Activated T-cell treated with anti-CD3 and anti-CD28 coated beads, Interleukin-2, amount 50 U/mL, for 4 hours (primary cell): ENCODE measurements at regions not wholly inside any gene's neighbourhood (a gene's known extent, or its start where the extent isn't known, plus 50 kb on each side); places are given as distances from the start of the nearest gene placed in this dataset.

ENCODE experiments used
- ATAC-seq, 2 donors: fragments of 200-7000 bp; cut with Tn5 transposase; one replicate each; pipeline ENCODE4 v1.10.0; 2021
- DNase-seq: peaks from one replicate; pipeline ENCODE4 v3.0.0-alpha.2; 2020
- H3K27me3 Mint-ChIP-seq: one replicate; pipeline ENCODE4 v1.8.0; 2021; ENCODE audit warnings: low read depth, mixed read lengths
- H3K36me3 Mint-ChIP-seq: one replicate; pipeline ENCODE4 v1.8.0; 2022; ENCODE audit warnings: mixed read lengths; ENCODE audit not compliant: insufficient read depth
- H3K4me1 Mint-ChIP-seq: one replicate; pipeline ENCODE4 v1.8.0; 2021; ENCODE audit warnings: low read depth, mixed read lengths
- H3K4me3 Mint-ChIP-seq: one replicate; pipeline ENCODE4 v1.8.0; 2021; ENCODE audit warnings: mild to moderate bottlenecking, moderate library complexity, mixed read lengths
- H3K9me3 Mint-ChIP-seq: one replicate; pipeline ENCODE4 v1.8.0; 2021; ENCODE audit warnings: mixed read lengths

DNA sequence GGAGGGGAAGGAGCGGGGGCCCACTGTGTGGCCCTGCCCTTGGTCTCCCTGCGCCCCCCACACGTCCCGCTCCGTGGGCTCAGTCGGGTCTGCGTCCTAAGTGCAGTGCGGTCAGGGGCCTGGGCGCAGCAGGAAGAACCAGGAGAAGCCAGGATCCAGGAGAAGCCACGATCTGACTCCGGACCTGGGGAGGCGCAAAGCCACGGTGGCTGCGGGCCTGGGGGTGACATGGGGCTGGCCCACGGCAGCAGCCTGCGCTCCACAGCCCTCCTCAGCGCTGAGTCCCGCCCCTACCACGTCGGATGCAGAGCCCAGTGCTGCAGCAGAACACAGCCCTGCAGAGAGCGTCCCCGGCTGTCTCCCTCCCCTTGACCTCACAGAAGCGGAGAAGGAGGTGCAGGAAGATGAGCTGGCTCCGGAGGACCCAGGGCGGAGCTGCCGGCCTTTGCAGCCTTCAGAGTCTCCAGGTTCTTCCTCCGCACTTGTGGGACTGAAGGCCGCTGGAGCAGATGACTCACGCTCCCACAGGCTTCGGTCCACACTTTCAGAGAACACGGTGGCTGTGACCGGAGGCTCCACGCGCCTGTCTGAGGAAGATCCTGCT is 589.2 kb upstream of the SALL3 start:
- no peaks in the 10 kb centered on the region for H3K36me3 Mint-ChIP-seq
- ATAC-seq (no peak), DNase-seq (no peak)
- no peaks in the 10 kb centered on the region for H3K4me1 Mint-ChIP-seq
- H3K27me3 Mint-ChIP-seq, result no peaks in the 10 kb centered on the region
- H3K9me3 Mint-ChIP-seq, result peaks cover 22% of the 10 kb centered on the region
- H3K4me3 Mint-ChIP-seq, result no peak overlapping the region

DNA sequence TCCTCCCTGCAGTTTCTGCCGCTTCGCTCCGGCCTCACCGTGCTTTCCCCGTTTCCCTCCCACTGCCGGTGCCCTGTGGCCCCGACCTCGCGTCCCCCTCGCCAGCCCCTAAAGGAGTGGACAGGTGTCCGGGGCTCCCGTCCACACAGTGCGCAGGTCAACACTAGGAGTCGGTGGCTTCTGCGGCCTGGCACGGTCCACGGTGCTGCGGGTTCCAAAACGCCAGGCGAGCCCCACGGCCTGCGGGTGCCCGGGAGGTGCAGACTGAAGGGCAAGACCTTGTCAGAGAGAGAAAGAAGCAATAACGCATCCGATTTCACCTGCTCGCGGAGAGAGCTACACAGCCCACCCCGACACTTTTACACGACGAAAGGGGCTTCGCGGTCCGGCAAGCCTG is 588.7 kb upstream of the SALL3 start:
- Mint-ChIP-seq H3K36me3 (no peaks in the 10 kb centered on the region), H3K4me1 (no peaks in the 10 kb centered on the region), H3K4me3 (no peak overlapping the region), H3K9me3 (peaks cover 21% of the 10 kb centered on the region), H3K27me3 (no peaks in the 10 kb centered on the region)
- no peak for ATAC-seq
- no peak for DNase-seq

DNA sequence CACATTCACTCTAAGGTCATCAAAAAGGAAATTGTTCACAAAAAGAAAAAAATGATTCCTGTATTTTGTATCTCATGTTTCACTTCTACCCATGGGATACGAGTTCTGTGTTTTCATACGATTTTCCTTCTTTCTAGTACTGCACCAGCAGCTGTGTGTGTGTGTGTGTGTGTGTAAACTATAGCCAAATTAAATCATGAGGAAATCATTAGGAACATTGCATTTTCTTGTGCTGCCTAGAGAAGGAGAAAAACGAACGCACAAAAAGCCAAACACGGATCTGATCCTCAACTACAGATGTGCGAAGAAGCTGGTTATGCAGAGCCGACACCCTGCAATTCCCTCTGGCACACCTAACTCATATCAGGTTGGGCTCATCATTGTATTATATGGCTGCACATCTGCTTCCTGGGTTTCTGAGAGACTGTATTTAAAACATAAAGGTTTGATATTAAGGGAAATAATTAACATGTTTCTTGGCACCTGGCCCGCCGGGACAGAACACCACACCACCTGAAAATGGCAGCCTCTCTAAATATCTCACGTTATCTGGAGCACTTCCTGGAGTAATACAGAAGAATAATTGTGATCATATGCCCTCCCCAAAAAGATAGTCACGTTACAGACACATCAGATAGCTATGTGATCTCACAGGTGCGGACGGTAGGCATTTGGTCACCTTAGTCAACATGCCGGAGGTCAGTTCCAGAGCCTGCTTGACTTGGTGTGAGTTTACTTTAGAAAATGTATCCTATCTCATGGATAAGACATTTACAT is 586.3 kb upstream of the SALL3 start:
- H3K4me1 Mint-ChIP-seq, result no peaks in the 10 kb centered on the region
- ATAC-seq (no peak), DNase-seq (no peak)
- no peaks in the 10 kb centered on the region for H3K36me3 Mint-ChIP-seq
- H3K4me3 Mint-ChIP-seq, result no peak overlapping the region
- H3K27me3 Mint-ChIP-seq, result no peaks in the 10 kb centered on the region
- H3K9me3 Mint-ChIP-seq, result peaks cover 9% of the 10 kb centered on the region

DNA sequence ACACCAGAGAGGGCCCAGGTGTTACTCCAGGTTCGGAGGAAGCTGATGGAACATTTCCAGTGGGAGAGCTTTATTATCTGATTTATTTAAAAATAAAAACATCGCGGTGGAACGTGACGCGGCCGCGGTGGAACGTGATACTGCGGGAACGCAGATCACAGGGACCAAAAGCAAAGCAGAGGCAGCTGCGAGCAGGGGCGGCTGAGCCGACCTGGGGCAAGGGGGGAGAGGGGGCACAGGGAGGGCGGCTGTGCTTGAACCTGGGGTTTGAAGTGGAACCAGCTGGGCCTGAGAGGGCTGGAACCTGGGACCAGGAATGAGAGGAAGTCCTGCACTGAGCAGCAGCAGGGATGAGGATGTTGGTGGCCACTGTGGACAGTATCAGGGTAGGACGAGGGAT is 583.5 kb upstream of the SALL3 start:
- no peak for ATAC-seq
- no peaks in the 10 kb centered on the region for H3K36me3 Mint-ChIP-seq

DNA sequence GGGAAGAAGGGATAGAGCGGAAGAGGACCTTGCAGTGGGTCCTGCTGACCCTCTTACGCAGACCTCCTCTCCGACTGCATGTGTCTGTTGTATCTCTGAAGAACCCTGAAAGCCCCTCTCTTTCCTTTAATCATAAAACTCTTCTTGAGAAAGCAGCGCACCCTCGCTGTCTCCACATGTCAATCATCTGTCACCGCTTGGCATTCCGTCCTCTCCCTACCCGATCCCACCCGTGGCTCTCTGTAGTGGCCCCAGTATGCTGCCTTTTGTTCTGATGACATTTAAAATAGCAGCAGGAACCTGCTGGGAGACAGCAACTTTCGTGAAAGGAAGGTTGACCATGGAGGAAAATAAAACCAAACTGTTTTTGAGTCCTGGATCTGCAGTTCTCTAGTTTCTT is 582.9 kb upstream of the SALL3 start:
- DNase-seq (no peak), ATAC-seq (no peak)
- H3K4me1 Mint-ChIP-seq, result no peaks in the 10 kb centered on the region
- H3K27me3 Mint-ChIP-seq, result no peaks in the 10 kb centered on the region
- H3K9me3 Mint-ChIP-seq, result no peaks in the 10 kb centered on the region
- H3K36me3 Mint-ChIP-seq, result no peaks in the 10 kb centered on the region
- no peak overlapping the region for H3K4me3 Mint-ChIP-seq

More for the DNA sequence above, 583.5 kb upstream of the SALL3 start:
- no peaks in the 10 kb centered on the region for H3K9me3 Mint-ChIP-seq
- no peaks in the 10 kb centered on the region for H3K4me1 Mint-ChIP-seq
- H3K4me3 Mint-ChIP-seq, result no peak overlapping the region
- no peaks in the 10 kb centered on the region for H3K27me3 Mint-ChIP-seq
- no peak for DNase-seq

DNA sequence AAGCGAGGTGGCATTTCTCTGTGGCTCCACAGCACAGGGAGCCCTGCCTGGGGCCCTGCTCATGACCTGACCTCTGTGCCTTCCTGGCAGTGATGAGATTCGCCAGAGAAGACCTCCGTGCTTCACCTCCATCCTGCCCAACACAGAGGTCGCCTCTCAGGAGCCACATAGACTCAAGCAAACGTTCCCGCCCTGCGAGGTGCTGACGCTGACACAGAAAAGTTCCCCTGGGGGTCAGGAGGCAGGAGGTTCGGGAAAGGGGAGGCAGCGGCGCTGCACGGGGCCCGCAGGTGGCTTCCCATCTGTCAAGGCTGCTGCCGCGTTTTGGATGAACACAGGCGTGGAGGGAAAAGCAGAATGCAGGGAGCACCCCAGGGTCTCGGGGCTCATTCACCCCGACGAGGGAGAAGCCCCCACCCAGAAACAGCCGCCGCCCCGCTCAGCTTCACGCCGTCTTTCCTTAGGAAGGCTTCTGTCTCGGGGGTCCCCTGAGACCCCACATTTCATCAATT is 579.6 kb upstream of the SALL3 start:
- H3K27me3 Mint-ChIP-seq, result no peaks in the 10 kb centered on the region
- no peaks in the 10 kb centered on the region for H3K4me1 Mint-ChIP-seq

DNA sequence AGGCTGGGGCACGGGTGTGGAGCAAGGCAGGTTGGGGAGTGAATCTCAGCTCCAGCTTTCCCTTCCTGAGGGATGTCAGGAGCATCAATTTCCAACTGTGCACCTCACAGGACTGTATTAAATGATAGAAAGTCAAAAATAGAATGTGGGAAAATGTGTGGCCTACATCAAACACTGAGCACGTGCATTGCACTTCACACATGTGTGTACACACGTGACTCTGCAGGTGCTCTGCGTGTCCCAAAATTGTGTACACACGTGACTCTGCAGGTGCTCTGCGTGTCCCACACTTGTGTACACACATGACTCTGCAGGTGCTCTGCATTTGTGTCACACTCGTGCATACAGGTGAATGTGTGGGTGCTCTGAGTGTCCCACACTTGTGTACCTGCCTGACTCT is 577.2 kb upstream of the SALL3 start:
- DNase-seq (no peak), ATAC-seq (no peak)
- no peaks in the 10 kb centered on the region for H3K36me3 Mint-ChIP-seq
- H3K4me1 Mint-ChIP-seq, result peaks cover 6% of the 10 kb centered on the region
- H3K4me3 Mint-ChIP-seq, result no peak overlapping the region
- H3K27me3 Mint-ChIP-seq, result no peaks in the 10 kb centered on the region
- no peaks in the 10 kb centered on the region for H3K9me3 Mint-ChIP-seq

More for the DNA sequence above, 579.6 kb upstream of the SALL3 start:
- ATAC-seq (no peak), DNase-seq (no peak)
- Mint-ChIP-seq H3K4me3 (no peak overlapping the region), H3K9me3 (no peaks in the 10 kb centered on the region), H3K36me3 (no peaks in the 10 kb centered on the region)

DNA sequence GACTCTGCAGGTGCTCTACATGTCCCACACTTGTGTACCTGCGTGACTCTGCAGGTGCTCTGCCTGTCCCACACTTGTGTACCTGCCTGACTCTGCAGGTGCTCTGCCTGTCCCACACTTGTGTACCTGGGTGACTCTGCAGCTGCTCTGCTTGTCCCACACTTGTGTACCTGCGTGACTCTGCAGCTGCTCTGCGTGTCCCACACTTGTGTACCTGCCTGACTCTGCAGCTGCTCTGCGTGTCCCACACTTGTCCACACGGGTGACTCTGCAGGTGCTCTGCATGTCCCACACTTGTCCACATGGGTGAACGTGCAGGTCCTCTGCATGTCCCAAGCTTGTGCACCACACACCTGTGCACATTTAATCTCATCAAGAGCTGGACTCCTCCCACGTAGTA is 576.7 kb upstream of the SALL3 start:
- Mint-ChIP-seq H3K27me3 (no peaks in the 10 kb centered on the region), H3K4me3 (no peak overlapping the region), H3K4me1 (peaks cover 6% of the 10 kb centered on the region), H3K9me3 (no peaks in the 10 kb centered on the region), H3K36me3 (no peaks in the 10 kb centered on the region)
- ATAC-seq (no peak), DNase-seq (no peak)

DNA sequence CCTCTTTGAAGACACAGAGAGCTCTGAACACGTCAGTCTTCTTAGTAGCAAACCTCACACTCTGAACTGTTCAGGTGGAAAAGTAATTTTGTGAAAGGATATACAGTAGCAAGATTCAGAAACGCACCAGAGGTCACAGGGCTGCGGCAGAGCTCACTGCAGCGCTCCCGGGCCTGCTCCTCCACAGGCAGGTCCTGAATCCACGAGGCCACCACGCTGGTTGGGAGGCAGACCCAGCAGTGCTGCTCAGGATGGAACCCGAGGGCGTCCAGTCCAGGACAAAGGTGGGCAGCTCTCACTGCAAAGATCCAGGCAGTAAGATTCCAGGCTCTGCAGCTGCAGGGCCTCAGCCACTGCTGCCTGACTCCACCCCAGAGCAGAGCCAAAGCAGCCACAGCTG is 576.2 kb upstream of the SALL3 start:
- peaks cover 8% of the 10 kb centered on the region for H3K4me1 Mint-ChIP-seq
- H3K27me3 Mint-ChIP-seq, result no peaks in the 10 kb centered on the region
- H3K36me3 Mint-ChIP-seq, result no peaks in the 10 kb centered on the region
- no peaks in the 10 kb centered on the region for H3K9me3 Mint-ChIP-seq
- ATAC-seq (no peak), DNase-seq (no peak)
- H3K4me3 Mint-ChIP-seq, result no peak overlapping the region

DNA sequence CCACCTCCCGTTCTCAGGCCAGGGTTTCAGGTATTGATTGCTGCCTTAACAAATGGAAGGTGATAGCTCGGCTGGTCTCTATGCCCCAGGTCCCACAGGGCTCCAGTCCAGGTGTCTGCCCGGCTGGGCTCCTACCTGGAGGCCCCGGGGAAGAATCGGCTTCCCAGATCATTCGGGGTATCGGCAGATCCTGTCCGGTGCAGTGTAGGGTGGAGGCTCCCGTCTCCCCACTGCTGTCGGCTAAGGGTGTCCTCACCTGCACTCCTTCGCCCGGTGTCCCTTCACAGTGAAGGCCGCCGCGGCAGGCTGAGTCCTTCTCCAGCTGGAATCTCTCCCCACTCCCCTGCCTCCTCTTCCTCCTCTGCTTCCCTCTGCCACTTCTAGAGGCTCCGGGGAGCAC is 573.9 kb upstream of the SALL3 start:
- no peaks in the 10 kb centered on the region for H3K9me3 Mint-ChIP-seq
- H3K27me3 Mint-ChIP-seq, result peaks cover 1% of the 10 kb centered on the region
- no peaks in the 10 kb centered on the region for H3K36me3 Mint-ChIP-seq
- H3K4me1 Mint-ChIP-seq, result peaks cover 8% of the 10 kb centered on the region
- no peak overlapping the region for H3K4me3 Mint-ChIP-seq
- DNase-seq (no peak), ATAC-seq (no peak)

DNA sequence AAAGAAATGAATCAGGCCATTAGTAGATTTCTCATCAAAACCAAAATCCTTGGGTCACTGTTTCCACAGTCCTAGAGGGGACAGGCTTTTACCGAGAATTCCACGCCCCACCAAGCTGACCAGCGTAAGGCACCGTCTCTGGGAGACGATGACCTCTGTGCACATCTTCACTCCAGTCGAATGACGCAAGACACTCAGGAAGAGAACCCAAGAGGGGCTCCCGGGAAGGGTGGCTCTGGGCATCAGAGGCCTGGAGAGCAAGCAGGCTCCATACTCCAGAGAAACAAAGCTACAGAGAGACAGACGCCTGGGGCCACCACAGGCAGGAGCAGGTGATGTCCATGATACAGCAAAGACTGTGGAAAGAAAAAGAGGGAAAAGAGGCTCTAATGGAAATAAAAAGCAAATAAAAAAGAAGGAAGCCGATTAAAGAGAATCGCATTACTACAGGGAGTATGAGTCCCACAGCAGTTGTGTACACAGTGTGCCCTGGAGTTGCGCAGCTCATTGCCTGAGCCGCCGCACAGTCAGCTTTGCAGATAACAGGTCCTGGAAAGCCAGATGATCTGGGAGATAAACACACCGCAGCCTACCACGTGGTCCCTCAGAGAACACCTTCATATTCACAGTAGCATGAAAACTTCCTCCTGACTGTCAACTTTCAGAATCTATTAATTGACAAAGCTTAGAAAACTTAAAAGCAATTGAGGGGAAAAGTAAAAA is 572.7 kb upstream of the SALL3 start:
- Mint-ChIP-seq H3K4me1 (peaks cover 8% of the 10 kb centered on the region), H3K36me3 (no peaks in the 10 kb centered on the region), H3K9me3 (no peaks in the 10 kb centered on the region), H3K4me3 (no peak overlapping the region), H3K27me3 (peaks cover 1% of the 10 kb centered on the region)
- DNase-seq (no peak), ATAC-seq (no peak)

DNA sequence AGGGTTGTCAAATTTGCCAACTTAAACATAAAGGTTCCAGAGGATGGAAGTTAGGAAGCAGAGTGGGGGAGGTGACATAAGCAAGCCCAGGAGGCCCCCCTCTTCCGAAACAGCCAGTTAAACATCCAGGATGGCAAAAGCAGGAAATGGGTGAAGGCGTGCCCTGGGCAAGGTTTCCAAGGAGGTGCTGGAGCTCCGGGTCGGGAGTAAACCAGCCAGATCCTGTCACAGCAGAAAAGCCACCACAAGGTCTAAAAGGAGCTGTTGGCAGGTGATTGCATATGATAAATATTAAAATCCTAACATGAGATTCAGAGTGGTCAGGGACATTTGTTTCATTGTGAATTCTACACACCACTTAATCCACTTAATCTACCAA is 572.2 kb upstream of the SALL3 start:
- H3K9me3 Mint-ChIP-seq, result no peaks in the 10 kb centered on the region
- H3K27me3 Mint-ChIP-seq, result peaks cover 1% of the 10 kb centered on the region
- no peaks in the 10 kb centered on the region for H3K36me3 Mint-ChIP-seq
- ATAC-seq (no peak), DNase-seq (no peak)
- no peak overlapping the region for H3K4me3 Mint-ChIP-seq
- H3K4me1 Mint-ChIP-seq, result peaks cover 8% of the 10 kb centered on the region

DNA sequence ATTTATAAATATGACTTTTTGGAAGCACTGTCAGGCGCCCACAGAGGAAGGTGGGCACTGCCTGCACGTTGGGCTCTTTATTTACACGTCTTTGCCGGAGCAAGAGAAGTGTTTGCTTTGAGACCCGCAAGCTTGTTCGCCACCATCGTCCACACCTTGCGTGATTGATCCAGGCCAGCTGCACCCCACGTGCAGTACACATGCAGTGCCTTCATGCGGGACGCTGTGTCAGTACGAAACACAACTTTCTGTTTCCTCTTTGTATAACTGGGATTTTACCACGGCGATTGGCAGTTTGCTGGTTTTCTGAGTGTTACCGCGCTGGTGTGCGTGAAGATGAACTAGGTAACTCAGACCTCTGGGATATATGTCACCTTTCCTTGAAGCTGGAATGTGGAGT is 571.0 kb upstream of the SALL3 start:
- H3K4me3 Mint-ChIP-seq, result no peak overlapping the region
- H3K36me3 Mint-ChIP-seq, result no peaks in the 10 kb centered on the region
- peaks cover 1% of the 10 kb centered on the region for H3K27me3 Mint-ChIP-seq
- H3K4me1 Mint-ChIP-seq, result peaks cover 8% of the 10 kb centered on the region
- no peak for DNase-seq
- no peak for ATAC-seq
- no peaks in the 10 kb centered on the region for H3K9me3 Mint-ChIP-seq

DNA sequence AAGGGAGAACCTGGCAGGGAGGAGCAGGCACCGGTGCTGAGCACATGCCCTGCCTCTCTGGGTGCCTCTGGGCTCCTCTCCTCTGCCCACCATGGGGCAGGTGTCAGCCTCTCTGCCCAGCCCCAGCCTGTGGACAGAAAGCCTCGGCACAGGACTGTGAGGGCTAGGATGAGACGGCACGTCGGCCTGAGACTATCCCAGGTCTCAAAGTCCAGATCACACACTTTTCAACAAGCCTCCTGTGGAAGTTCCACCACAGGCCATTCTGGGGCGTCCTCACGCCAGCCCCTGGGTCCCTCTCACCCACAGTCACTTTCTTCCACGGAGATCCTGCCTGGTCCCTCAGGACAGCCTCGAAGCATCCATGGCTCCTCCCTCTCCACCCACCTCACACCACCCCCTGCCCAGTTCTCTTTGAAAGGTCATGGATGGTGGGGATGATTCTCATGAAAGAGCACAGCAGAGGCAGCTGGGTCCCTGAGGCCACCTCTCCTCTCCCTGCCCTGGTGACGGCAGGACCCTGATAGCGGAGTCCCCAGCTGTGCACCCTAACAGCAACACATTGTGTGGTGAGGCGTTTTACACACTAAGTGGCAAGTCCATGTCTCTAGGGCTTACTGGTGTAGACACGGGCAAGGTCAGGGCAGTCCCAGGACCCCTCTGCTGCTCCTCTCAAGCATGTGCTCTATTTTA is 569.4 kb upstream of the SALL3 start:
- H3K9me3 Mint-ChIP-seq, result no peaks in the 10 kb centered on the region
- H3K27me3 Mint-ChIP-seq, result peaks cover 1% of the 10 kb centered on the region

More for the DNA sequence above, 569.4 kb upstream of the SALL3 start:
- Mint-ChIP-seq H3K4me3 (no peak overlapping the region), H3K4me1 (peaks cover 8% of the 10 kb centered on the region), H3K36me3 (no peaks in the 10 kb centered on the region)
- DNase-seq, result no peak
- no peak for ATAC-seq
